Tibial nerve (tissue), 4 donors: ENCODE measurements at regions not wholly inside any gene's neighbourhood (a gene's known extent, or its start where the extent isn't known, plus 50 kb on each side); places are given as distances from the start of the nearest gene placed in this dataset.

Source experiments
- DNase-seq, 2 donors: peaks; one replicate each; pipeline ENCODE4 v3.0.0-alpha.2; 2019; ENCODE audit warnings: low spot score in 2 of 2
- H3K27ac ChIP-seq, 4 donors: fragments of 200-600 bp; sonication (generic) in 3 of 4; one replicate each; pipeline ENCODE4 v1.5.1; 2017 to 2019; ENCODE audit warnings: mild to moderate bottlenecking in 1 of 4
- H3K27me3 ChIP-seq, 2 donors: fragments of 200-600 bp; sonication (generic) in 1 of 2; one replicate each; pipeline versions ENCODE4 v1.5.1 to v1.6.0; 2017 to 2019
- H3K36me3 ChIP-seq, 3 donors: fragments of 200-600 bp; sonication (generic); one replicate each; pipeline ENCODE4 v1.5.1; 2018 to 2019
- H3K4me1 ChIP-seq, 4 donors: fragments of 200-600 bp; sonication (generic) in 3 of 4; one replicate each; pipeline ENCODE4 v1.5.1; 2017 to 2019
- H3K4me3 ChIP-seq, 4 donors: fragments of 200-600 bp; sonication (generic) in 3 of 4; one replicate each; pipeline ENCODE4 v1.5.1; 2017 to 2019; ENCODE audit warnings: mild to moderate bottlenecking in 1 of 4, moderate library complexity in 1 of 4
- H3K9me3 ChIP-seq, 4 donors: fragments of 200-600 bp; sonication (generic) in 3 of 4; one replicate each; pipeline ENCODE4 v1.5.1; 2017 to 2019
- CTCF ChIP-seq, 5 experiments: fragments of 200-600 bp in 3 of 5; fragments of 450-650 bp in 2 of 5; sonication (generic) in 3 of 5; IDR thresholded peaks; one replicate each; pipeline ENCODE4 v1.5.1; 2016 to 2019; ENCODE audit warnings: antibody characterized with exemption in 5 of 5, mild to moderate bottlenecking in 3 of 5, moderate library complexity in 2 of 5
- EP300 ChIP-seq, 2 donors: sonication (generic); formaldehyde crosslinking; IDR thresholded peaks; one replicate each; pipeline ENCODE4 v1.6.1; 2017; ENCODE audit warnings: antibody characterized with exemption in 2 of 2, mild to moderate bottlenecking in 1 of 2
- POLR2A ChIP-seq, 2 donors: fragments of 450-650 bp; IDR thresholded peaks; one replicate each; pipeline ENCODE4 v1.6.1; 2017; ENCODE audit warnings: antibody characterized with exemption in 2 of 2, mild to moderate bottlenecking in 2 of 2, moderate library complexity in 2 of 2
- WGBS, 2 donors: methylation state at CpG; one replicate each; pipeline ENCODE4 v1.1.5; 2018; 5-methylcytosine and 5-hydroxymethylcytosine counted together

GRCh38 chr7:15086862-15087261, 184.3 kb upstream of the DGKB start:
- Histone ChIP-seq H3K27me3 (no peaks in the 10 kb centered on the region), H3K9me3 (no peaks in the 10 kb centered on the region), H3K4me3 (no peak overlapping the region), H3K4me1 (no peaks in the 10 kb centered on the region), H3K27ac (no peak overlapping the region), H3K36me3 (no peaks in the 10 kb centered on the region)
- no peak for DNase-seq
- TF ChIP-seq POLR2A (IDR thresholded peaks at IDR 0.05): no peak
- no peak for TF ChIP-seq CTCF (IDR thresholded peaks at IDR 0.05)
- TF ChIP-seq EP300 (IDR thresholded peaks at IDR 0.05): no peak
- 66 to 71% methylated on average over 2 of the region's 2 CpGs for WGBS, 2 donors

GRCh38 chr7:15086131-15086611, 183.6 kb upstream of the DGKB start:
- TF ChIP-seq POLR2A (IDR thresholded peaks at IDR 0.05) (no peak), EP300 (IDR thresholded peaks at IDR 0.05) (no peak), CTCF (IDR thresholded peaks at IDR 0.05) (no peak)
- no peaks in the 10 kb centered on the region for H3K36me3 ChIP-seq
- DNase-seq: no peak
- H3K4me1 ChIP-seq: no peaks in the 10 kb centered on the region
- no peaks in the 10 kb centered on the region for H3K9me3 ChIP-seq
- H3K27me3 ChIP-seq: no peaks in the 10 kb centered on the region
- WGBS, 2 donors: 58 to 64% methylated on average over 3 of the region's 3 CpGs
- H3K4me3 ChIP-seq: no peak overlapping the region
- no peak overlapping the region for H3K27ac ChIP-seq

- no peaks in the 10 kb centered on the region for H3K27me3 ChIP-seq
- no peak for TF ChIP-seq EP300 (IDR thresholded peaks at IDR 0.05)
- no peak for TF ChIP-seq POLR2A (IDR thresholded peaks at IDR 0.05)
- no peak for TF ChIP-seq CTCF (IDR thresholded peaks at IDR 0.05)
- H3K9me3 ChIP-seq: no peaks in the 10 kb centered on the region
- no peak for DNase-seq
- H3K36me3 ChIP-seq: no peaks in the 10 kb centered on the region
- no peak overlapping the region for H3K4me3 ChIP-seq
- H3K27ac ChIP-seq: no peak overlapping the region
- no peaks in the 10 kb centered on the region for H3K4me1 ChIP-seq
Observed at GRCh38 chr7:15085366-15085765, 182.8 kb upstream of the DGKB start.

GRCh38 chr7:15084368-15084767, 181.8 kb upstream of the DGKB start:
- H3K27me3 ChIP-seq: no peaks in the 10 kb centered on the region
- no peak for DNase-seq
- H3K9me3 ChIP-seq: no peaks in the 10 kb centered on the region
- WGBS, 2 donors: 46 to 51% methylated on average over 5 of the region's 5 CpGs
- TF ChIP-seq EP300 (IDR thresholded peaks at IDR 0.05) (no peak), CTCF (IDR thresholded peaks at IDR 0.05) (no peak), POLR2A (IDR thresholded peaks at IDR 0.05) (no peak)
- no peaks in the 10 kb centered on the region for H3K36me3 ChIP-seq
- H3K4me3 ChIP-seq: no peak overlapping the region
- no peaks in the 10 kb centered on the region for H3K4me1 ChIP-seq
- H3K27ac ChIP-seq: no peak overlapping the region

GRCh38 chr7:15081891-15082290, 179.3 kb upstream of the DGKB start:
- 96 to 98% methylated on average over 1 of the region's 1 CpG for WGBS, 2 donors
- Histone ChIP-seq H3K27ac (no peak overlapping the region), H3K36me3 (no peaks in the 10 kb centered on the region), H3K4me1 (no peaks in the 10 kb centered on the region), H3K27me3 (no peaks in the 10 kb centered on the region), H3K9me3 (no peaks in the 10 kb centered on the region), H3K4me3 (no peak overlapping the region)
- TF ChIP-seq POLR2A (IDR thresholded peaks at IDR 0.05) (no peak), CTCF (IDR thresholded peaks at IDR 0.05) (no peak), EP300 (IDR thresholded peaks at IDR 0.05) (no peak)
- no peak for DNase-seq
